ENCODE measurements at regions not wholly inside any gene's neighbourhood (a gene's known extent, or its start where the extent isn't known, plus 50 kb on each side); places are given as distances from the start of the nearest gene placed in this dataset.

- Histone ChIP-seq H3K4me1 (no peaks in the 10 kb centered on the region), H3K9me3 (no peaks in the 10 kb centered on the region), H3K4me3 (no peak overlapping the region), H3K27me3 (no peaks in the 10 kb centered on the region), H3K27ac (no peak overlapping the region), H3K36me3 (no peaks in the 10 kb centered on the region)
- intact Hi-C loops (cut with DNase I): loop anchor here in 1 of 2 donors (10.0 kb wide), 1 partner anchor 85 kb away; no protein-coding TSS in a partner anchor
- no peak for TF ChIP-seq POLR2A (IDR thresholded peaks at IDR 0.05)
- TF ChIP-seq, protein P1, sequence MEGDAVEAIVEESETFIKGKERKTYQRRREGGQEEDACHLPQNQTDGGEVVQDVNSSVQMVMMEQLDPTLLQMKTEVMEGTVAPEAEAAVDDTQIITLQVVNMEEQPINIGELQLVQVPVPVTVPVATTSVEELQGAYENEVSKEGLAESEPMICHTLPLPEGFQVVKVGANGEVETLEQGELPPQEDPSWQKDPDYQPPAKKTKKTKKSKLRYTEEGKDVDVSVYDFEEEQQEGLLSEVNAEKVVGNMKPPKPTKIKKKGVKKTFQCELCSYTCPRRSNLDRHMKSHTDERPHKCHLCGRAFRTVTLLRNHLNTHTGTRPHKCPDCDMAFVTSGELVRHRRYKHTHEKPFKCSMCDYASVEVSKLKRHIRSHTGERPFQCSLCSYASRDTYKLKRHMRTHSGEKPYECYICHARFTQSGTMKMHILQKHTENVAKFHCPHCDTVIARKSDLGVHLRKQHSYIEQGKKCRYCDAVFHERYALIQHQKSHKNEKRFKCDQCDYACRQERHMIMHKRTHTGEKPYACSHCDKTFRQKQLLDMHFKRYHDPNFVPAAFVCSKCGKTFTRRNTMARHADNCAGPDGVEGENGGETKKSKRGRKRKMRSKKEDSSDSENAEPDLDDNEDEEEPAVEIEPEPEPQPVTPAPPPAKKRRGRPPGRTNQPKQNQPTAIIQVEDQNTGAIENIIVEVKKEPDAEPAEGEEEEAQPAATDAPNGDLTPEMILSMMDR (IDR thresholded peaks at IDR 0.05): no peak
- 74% methylated on average over 4 of the region's 4 CpGs for WGBS (ENCODE audit: insufficient coverage, low coverage, low lambda C conversion rate, missing lambda C conversion rate)
- no peak for ATAC-seq
- DNase-seq: no peak
These were observed 74.9 kb upstream of the TOX2 start for GRCh38 chr20:43839793-43840199.

- peak in 1 of 3 donors; percentile 17 for DNase-seq
- TF ChIP-seq POLR2A (IDR thresholded peaks at IDR 0.05): no peak
- TF ChIP-seq, protein P1 (IDR thresholded peaks at IDR 0.05): no peak
- no peak for ATAC-seq
- no peak overlapping the region for H3K4me3 ChIP-seq
- 46% methylated on average over 4 of the region's 5 CpGs for WGBS (ENCODE audit: insufficient coverage, low coverage, low lambda C conversion rate, missing lambda C conversion rate)
- H3K4me1 ChIP-seq: no peaks in the 10 kb centered on the region
- H3K9me3 ChIP-seq: no peaks in the 10 kb centered on the region
- no peak overlapping the region for H3K27ac ChIP-seq
- H3K36me3 ChIP-seq: no peaks in the 10 kb centered on the region
- no peaks in the 10 kb centered on the region for H3K27me3 ChIP-seq
- intact Hi-C loops (cut with DNase I): loop anchor here in 1 of 2 donors (10.0 kb wide), 1 partner anchor 84 kb away; no protein-coding TSS in a partner anchor
These were observed 76.0 kb upstream of the TOX2 start for GRCh38 chr20:43838703-43839060.

- ATAC-seq: no peak
These were observed 76.6 kb upstream of the TOX2 start for GRCh38 chr20:43837856-43838702.

GRCh38 chr20:43836790-43837189 is 77.9 kb upstream of the TOX2 start:
- ATAC-seq: no peak
- Histone ChIP-seq H3K27ac (no peak overlapping the region), H3K36me3 (no peaks in the 10 kb centered on the region), H3K27me3 (no peaks in the 10 kb centered on the region), H3K4me1 (no peaks in the 10 kb centered on the region), H3K9me3 (no peaks in the 10 kb centered on the region), H3K4me3 (no peak overlapping the region)
- TF ChIP-seq, protein P1 (IDR thresholded peaks at IDR 0.05): no peak
- TF ChIP-seq POLR2A (IDR thresholded peaks at IDR 0.05): no peak
- peak in 1 of 3 donors; percentile 18 for DNase-seq
- WGBS (ENCODE audit: insufficient coverage, low coverage, low lambda C conversion rate, missing lambda C conversion rate): 75% methylated on average over 2 of the region's 6 CpGs
- intact Hi-C loops (cut with DNase I): loop anchor here in 1 of 2 donors (10.0 kb wide), 1 partner anchor 82 kb away; no protein-coding TSS in a partner anchor

More at GRCh38 chr20:43837856-43838702, 76.6 kb upstream of the TOX2 start:
- Histone ChIP-seq H3K4me3 (no peak overlapping the region), H3K27me3 (no peaks in the 10 kb centered on the region), H3K9me3 (no peaks in the 10 kb centered on the region), H3K27ac (no peak overlapping the region), H3K36me3 (no peaks in the 10 kb centered on the region), H3K4me1 (no peaks in the 10 kb centered on the region)
- intact Hi-C loops (cut with DNase I): loop anchor here in 1 of 2 donors (10.0 kb wide), 1 partner anchor 83 kb away; no protein-coding TSS in a partner anchor
- peak in 1 of 3 donors; percentile 31 for DNase-seq
- WGBS (ENCODE audit: insufficient coverage, low coverage, low lambda C conversion rate, missing lambda C conversion rate): 73% methylated on average over 11 of the region's 14 CpGs
- TF ChIP-seq POLR2A (IDR thresholded peaks at IDR 0.05): no peak
- TF ChIP-seq, protein P1 (IDR thresholded peaks at IDR 0.05): no peak

Data from right lobe of liver (tissue), 6 donors.